Stimulated activated naive CD4-positive, alpha-beta T cell (primary cell): ENCODE measurements at regions not wholly inside any gene's neighbourhood (a gene's known extent, or its start where the extent isn't known, plus 50 kb on each side); places are given as distances from the start of the nearest gene placed in this dataset.
"Not testable (repeated sequence)": the region's sequence is repeated elsewhere in the genome, so short reads cannot be mapped to it uniquely, and the experiment has no call there.

Experiments used
- DNase-seq, 6 experiments: peaks; one replicate each; lab custom pipeline; 2025; lab: John Stamatoyannopoulos, UW

GRCh38 chr6:11384531-11385309 is 152.3 kb upstream of the NEDD9 start:
- DNase-seq: no peak

DNA sequence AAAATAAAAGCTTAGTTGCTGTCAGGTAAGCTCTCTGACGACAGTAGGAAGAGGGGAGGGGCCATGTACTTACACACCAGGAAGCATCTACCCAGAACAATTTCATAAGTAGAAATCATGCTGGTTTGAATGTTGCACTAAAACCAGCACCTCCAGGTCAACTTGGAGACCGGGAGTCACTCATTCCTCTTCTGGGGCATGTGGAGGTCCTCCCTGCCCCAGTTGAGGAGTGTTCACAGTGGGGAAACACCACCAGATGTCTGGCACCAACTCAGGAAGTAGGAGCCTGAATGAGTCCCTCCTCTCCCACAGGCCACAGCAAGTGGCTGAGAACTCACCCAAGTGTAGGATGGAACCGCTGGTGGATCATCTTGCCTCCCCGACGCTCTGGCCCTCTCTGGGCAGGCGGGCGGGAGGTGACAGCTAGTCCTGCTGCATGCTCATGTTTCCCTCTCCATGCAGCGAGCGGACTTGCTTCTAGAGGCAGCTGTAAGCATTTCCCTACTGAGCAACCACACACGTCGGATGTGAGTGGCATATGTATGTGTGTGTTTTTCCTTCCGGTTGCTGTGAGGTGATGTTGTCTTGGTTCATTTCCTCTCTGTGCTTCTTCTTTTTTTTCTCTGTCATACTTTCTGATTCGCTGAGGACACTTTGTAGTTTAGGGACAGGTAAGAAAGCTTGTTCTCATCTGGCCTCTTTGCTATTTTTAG is 149.5 kb upstream of the NEDD9 start:
- DNase-seq: peak; percentile 42 to 87 (median 72)

DNA sequence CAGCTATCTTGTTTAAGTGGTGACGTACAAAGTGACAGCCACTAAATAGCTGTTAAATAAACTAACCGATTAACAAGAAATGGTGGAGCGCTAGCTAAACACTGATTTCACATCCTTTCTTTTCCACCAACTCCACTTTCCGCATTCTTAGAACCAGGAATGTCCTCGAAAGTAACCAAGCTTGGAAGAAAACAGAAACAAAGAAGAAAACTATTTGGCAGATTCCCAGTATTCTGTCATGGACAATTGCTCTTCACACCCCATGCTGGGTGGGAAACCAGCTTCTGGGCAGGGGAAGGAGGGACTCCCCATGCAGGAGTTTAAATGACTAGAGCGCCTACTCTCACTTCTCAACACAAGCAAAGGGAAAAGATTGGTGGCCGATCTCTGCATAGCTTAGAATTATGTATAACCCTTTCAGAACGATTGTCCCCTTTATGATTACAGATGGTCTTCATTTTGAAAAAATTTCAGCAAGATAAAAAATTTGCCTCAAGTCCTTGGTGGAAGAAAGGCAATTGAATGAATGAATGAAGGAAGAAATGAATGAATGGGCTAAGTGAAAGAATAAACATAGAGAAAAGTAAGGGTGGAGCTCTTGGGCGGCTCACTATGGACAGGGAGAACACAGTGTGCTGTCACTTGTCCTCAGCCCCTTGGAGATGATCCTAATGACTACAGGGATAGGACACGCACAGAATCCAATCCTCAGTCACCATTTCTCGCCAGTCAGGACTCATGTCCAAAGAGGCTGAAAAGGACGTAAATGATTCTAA is 148.7 kb upstream of the NEDD9 start:
- no peak for DNase-seq

- DNase-seq: no peak
Measured at GRCh38 chr6:11380549-11380948, 148.1 kb upstream of the NEDD9 start.

DNA sequence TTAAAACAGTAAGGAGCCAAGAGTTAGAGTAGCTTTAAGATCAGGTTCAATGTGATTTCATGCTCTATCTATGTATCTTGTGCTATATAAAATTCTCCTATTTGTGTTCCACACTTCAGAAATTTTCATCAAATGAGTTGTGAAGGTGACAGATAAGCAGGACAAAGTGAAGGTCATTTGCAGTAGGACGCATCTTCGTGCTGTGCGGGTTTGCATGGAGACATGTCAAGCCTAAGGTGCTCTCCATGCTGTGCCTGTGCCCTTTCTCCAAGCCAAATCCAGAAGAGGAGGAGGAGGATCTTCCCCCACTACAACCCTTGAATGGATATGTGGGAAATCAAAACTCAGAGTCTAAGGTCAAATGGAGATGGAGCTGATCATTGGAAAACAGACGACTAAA is 147.3 kb upstream of the NEDD9 start:
- no peak for DNase-seq

GRCh38 chr6:11378639-11379038 is 146.2 kb upstream of the NEDD9 start:
- no peak for DNase-seq

GRCh38 chr6:11374036-11375010 is 141.9 kb upstream of the NEDD9 start:
- no peak for DNase-seq

GRCh38 chr6:11373208-11373607 is 140.7 kb upstream of the NEDD9 start:
- no peak for DNase-seq

GRCh38 chr6:11372186-11372790 is 139.8 kb upstream of the NEDD9 start:
- DNase-seq: not testable (repeated sequence)

DNA sequence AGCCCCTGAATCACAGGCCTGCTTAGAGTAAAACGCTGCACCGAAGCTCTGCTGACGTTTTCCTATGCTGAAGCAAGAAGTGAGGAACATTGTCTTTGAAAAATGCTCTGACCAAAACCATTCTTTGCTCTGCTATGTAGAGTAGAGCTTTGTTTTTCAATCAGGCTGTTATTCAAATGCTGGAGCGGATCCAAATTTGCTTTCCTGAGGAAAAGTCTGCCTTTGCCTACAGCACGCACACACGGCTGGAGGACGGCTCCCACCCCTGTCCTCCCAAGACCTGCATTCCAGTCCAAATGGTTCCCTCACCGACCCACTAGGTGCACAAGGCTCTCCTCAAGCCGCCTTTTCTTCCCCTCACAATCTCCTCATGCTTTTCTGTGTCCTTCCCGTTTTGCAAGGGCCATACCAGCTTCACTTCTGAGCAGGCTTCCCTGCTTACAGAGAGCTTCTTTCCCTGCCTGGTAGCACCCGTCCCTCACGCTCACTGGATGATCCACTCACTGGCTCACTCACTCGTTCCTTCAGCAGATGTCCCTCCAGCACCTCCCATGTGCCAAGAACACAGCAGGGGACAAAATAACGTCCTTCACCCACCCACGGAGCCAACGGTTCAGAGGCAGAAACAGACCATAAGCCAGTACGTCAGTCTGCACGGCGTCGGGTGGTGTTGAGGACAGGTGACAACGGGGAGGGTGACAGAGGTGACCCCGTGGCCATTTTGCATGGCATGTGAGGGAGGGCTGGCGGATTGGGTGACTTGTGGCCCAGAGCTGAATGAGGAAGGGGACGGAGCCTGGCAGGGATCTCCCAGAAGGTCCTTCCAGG is 137.9 kb upstream of the NEDD9 start:
- no peak for DNase-seq

- DNase-seq: no peak
Measured at GRCh38 chr6:11368760-11369159, 136.3 kb upstream of the NEDD9 start.

DNA sequence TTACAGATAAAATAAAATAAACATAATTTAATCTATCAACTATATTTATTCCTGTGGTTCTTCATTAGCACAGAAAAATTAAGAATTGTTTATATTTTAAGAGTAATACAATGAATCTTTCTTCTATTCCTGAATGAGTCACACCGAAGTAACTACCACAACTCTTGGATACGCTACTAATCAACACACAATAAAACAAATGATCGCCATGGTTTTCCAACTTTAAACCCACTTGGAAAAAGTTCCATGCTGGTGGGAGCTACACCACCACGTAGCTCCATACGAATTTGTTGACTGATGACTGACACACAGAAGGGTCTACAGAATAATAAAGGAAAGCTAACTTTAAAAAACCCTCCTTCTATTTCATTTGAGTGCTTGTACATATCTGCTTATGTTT is 135.8 kb upstream of the NEDD9 start:
- DNase-seq: no peak

DNA sequence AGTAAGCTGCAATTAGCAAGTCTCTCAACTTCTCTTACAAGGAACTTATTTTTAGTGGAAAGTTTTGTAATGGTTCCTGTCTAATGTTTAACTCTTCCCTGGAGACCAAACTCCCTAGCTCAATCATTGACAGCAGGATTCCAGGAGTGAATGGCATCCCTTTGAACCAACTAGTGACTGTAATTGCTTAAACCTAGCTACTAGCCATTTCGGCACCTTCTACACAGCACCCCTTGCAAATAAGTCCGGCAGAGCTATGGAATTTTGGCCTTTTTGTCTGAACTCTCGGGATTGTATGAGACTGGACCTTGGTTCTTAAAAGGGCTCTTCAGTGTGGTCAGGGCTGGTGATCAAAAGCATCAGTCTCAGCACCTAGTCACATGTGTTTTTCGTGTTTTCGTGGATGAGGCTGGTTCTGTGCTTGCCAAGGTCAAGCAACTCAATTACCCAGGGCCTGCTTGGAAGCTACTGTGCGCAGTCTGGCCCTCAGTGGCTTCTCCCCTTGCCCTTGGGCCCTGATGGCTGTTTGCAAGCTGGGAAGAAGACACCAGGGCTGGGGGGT is 135.3 kb upstream of the NEDD9 start:
- DNase-seq: no peak

- DNase-seq: no peak
Measured at GRCh38 chr6:11366934-11367637, 134.6 kb upstream of the NEDD9 start.

- DNase-seq: no peak
Measured at GRCh38 chr6:11366183-11366933, 133.9 kb upstream of the NEDD9 start.

GRCh38 chr6:11364971-11365397 is 132.5 kb upstream of the NEDD9 start:
- no peak for DNase-seq

GRCh38 chr6:11363881-11364576 is 131.6 kb upstream of the NEDD9 start:
- DNase-seq: no peak

GRCh38 chr6:11362564-11362963 is 130.1 kb upstream of the NEDD9 start:
- no peak for DNase-seq
